Activated T-helper 17 cell treated with anti-CD3 and anti-CD28 coated beads, Interleukin-2, amount 50 U/mL, for 72 hours (primary cell): ENCODE measurements at regions not wholly inside any gene's neighbourhood (a gene's known extent, or its start where the extent isn't known, plus 50 kb on each side); places are given as distances from the start of the nearest gene placed in this dataset.

Experiments used
- ATAC-seq: fragments of 150-1000 bp; cut with Tn5 transposase; replicated peaks from 2 replicates; pipeline ENCODE4 v1.10.0; 2021; ENCODE audit warnings: mild to moderate bottlenecking, moderate library complexity
- H3K27ac Mint-ChIP-seq: one replicate; pipeline ENCODE4 v1.8.0; 2022; ENCODE audit warnings: mixed read lengths
- H3K27me3 Mint-ChIP-seq: one replicate; pipeline ENCODE4 v1.8.0; 2022; ENCODE audit warnings: mixed read lengths
- H3K36me3 Mint-ChIP-seq: one replicate; pipeline ENCODE4 v1.8.0; 2022; ENCODE audit warnings: low read depth, mild to moderate bottlenecking, mixed read lengths
- H3K4me1 Mint-ChIP-seq: one replicate; pipeline ENCODE4 v1.8.0; 2022; ENCODE audit warnings: mixed read lengths
- H3K4me3 Mint-ChIP-seq: one replicate; pipeline ENCODE4 v1.8.0; 2022; ENCODE audit warnings: mild to moderate bottlenecking, mixed read lengths
- H3K9me3 Mint-ChIP-seq: one replicate; pipeline ENCODE4 v1.8.0; 2022; ENCODE audit warnings: mixed read lengths

GRCh38 chr14:104334424-104335161 lies 196.2 kb downstream of the KIF26A start:
- Mint-ChIP-seq H3K9me3 (peaks cover 20% of the 10 kb centered on the region), H3K36me3 (no peaks in the 10 kb centered on the region), H3K4me3 (no peak overlapping the region), H3K27me3 (peaks cover 4% of the 10 kb centered on the region), H3K27ac (no peak overlapping the region), H3K4me1 (no peaks in the 10 kb centered on the region)
- ATAC-seq, result no peak

DNA sequence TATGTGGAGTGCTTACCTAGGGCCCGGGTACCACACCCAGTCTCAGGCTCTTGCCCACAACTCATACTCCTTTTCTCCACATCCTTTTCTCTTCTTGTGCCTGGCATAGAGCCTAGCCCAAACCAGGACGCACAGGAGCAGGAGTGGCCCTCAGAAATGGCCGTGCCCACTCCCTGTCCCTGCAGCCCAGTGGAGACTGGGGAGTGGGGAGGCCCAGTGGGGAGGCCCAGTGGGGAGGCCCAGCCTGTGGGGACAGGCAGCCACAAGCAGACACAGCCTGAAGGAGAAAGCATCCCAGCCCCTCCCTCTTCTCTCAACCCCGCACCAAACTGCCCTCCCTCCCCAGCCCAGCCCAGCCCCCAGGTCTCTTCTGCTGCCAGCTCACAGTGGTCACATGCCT lies 196.8 kb downstream of the KIF26A start:
- Mint-ChIP-seq H3K9me3 (peaks cover 17% of the 10 kb centered on the region), H3K36me3 (no peaks in the 10 kb centered on the region), H3K27me3 (peaks cover 4% of the 10 kb centered on the region), H3K4me1 (no peaks in the 10 kb centered on the region), H3K4me3 (no peak overlapping the region), H3K27ac (no peak overlapping the region)
- no peak for ATAC-seq

DNA sequence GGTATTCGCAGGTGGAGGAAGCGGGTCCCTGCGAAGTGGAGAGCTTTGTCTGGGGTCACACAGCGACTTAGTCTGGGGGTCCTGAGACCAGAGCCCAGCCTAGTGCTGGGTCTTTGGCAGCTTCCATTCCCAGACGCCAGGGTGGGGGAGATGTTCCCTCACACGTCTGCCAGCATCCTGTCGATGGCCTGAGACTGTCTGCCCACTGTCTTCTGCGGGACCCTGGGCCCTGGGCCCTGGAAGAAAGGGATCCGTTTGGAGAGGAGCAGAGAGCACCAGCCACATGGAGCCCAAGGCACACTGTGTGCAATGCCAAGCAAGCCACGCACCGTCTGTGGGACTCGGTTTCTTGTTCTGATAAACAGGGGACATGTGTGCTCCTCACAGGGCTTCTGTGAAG lies 197.2 kb downstream of the KIF26A start:
- H3K9me3 Mint-ChIP-seq, result peaks cover 15% of the 10 kb centered on the region
- H3K4me1 Mint-ChIP-seq, result no peaks in the 10 kb centered on the region
- no peaks in the 10 kb centered on the region for H3K36me3 Mint-ChIP-seq
- ATAC-seq, result no peak
- no peak overlapping the region for H3K4me3 Mint-ChIP-seq
- H3K27me3 Mint-ChIP-seq, result peaks cover 6% of the 10 kb centered on the region
- no peak overlapping the region for H3K27ac Mint-ChIP-seq

DNA sequence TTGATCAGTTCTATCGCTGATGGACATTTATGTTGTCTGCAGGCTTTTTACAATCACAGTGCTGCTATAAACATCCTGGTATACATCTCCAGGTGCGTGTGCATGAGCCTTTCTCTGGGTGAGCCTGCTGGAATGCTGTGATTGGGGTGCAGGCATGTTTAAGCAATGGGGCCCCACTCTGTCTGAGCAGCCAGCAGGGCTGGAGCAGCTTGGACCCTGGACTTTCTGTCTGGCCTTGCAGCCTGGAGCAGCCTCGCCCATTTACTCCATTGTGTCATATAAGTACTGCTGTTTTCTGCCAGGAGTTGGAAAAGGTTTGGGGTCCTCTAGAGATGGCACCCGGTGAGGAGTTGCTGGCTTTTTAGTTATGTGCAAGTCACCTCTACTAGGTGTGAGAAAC lies 199.0 kb downstream of the KIF26A start:
- no peak for ATAC-seq
- Mint-ChIP-seq H3K9me3 (peaks cover 14% of the 10 kb centered on the region), H3K36me3 (no peaks in the 10 kb centered on the region), H3K27ac (no peak overlapping the region), H3K4me1 (peaks cover 3% of the 10 kb centered on the region), H3K4me3 (no peak overlapping the region), H3K27me3 (peaks cover 11% of the 10 kb centered on the region)

DNA sequence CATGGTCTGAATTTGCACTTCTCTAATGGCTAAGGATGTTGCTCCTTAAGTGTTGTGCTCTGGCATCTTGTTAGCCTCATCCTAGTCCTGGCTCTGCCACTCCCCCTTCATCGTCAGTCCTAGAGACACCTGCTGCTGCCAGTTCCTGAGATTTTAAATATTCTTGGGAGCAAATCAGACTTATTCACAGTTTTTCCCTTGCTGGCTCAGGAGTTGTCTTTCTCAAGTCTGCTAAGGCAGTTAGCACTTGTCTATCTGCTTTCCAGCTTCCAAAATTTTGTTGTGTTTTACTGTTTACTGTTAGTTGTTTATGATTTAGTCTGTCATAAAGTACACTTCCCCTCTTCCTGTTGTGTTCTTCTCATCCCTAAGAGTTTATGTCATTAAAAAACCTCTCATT lies 201.0 kb downstream of the KIF26A start:
- peaks cover 11% of the 10 kb centered on the region for H3K27me3 Mint-ChIP-seq
- H3K27ac Mint-ChIP-seq, result no peak overlapping the region
- no peaks in the 10 kb centered on the region for H3K36me3 Mint-ChIP-seq
- no peak for ATAC-seq
- peaks cover 14% of the 10 kb centered on the region for H3K9me3 Mint-ChIP-seq
- H3K4me1 Mint-ChIP-seq, result peaks cover 3% of the 10 kb centered on the region
- no peak overlapping the region for H3K4me3 Mint-ChIP-seq

DNA sequence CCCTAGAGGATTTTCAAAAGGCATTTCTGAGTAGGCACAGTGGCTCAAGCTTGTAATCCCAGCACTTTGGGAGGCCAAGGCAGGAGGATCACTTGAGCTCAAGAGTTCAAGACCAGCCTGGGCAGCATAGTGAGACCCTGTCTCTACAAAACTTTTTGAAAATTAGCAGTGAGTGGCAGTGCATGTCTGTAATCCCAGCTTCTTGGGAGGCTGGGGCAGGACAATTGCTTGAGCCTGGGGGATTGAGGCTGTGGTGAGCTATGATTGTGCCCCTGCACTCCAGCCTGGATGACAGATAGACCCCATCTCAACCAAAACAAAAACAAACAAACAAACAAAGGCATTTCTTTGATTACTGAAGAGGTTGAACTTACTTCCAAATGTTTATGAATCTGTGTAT lies 201.4 kb downstream of the KIF26A start:
- peaks cover 14% of the 10 kb centered on the region for H3K9me3 Mint-ChIP-seq
- H3K27ac Mint-ChIP-seq, result no peak overlapping the region
- ATAC-seq, result no peak
- H3K4me1 Mint-ChIP-seq, result peaks cover 3% of the 10 kb centered on the region
- no peak overlapping the region for H3K4me3 Mint-ChIP-seq
- peaks cover 11% of the 10 kb centered on the region for H3K27me3 Mint-ChIP-seq
- H3K36me3 Mint-ChIP-seq, result no peaks in the 10 kb centered on the region

GRCh38 chr14:104341532-104342434 lies 203.4 kb downstream of the KIF26A start:
- no peaks in the 10 kb centered on the region for H3K36me3 Mint-ChIP-seq
- no peak overlapping the region for H3K4me3 Mint-ChIP-seq
- H3K4me1 Mint-ChIP-seq, result peaks cover 3% of the 10 kb centered on the region
- H3K27ac Mint-ChIP-seq, result no peak overlapping the region
- no peak for ATAC-seq
- H3K27me3 Mint-ChIP-seq, result peaks cover 15% of the 10 kb centered on the region
- H3K9me3 Mint-ChIP-seq, result peaks cover 14% of the 10 kb centered on the region

DNA sequence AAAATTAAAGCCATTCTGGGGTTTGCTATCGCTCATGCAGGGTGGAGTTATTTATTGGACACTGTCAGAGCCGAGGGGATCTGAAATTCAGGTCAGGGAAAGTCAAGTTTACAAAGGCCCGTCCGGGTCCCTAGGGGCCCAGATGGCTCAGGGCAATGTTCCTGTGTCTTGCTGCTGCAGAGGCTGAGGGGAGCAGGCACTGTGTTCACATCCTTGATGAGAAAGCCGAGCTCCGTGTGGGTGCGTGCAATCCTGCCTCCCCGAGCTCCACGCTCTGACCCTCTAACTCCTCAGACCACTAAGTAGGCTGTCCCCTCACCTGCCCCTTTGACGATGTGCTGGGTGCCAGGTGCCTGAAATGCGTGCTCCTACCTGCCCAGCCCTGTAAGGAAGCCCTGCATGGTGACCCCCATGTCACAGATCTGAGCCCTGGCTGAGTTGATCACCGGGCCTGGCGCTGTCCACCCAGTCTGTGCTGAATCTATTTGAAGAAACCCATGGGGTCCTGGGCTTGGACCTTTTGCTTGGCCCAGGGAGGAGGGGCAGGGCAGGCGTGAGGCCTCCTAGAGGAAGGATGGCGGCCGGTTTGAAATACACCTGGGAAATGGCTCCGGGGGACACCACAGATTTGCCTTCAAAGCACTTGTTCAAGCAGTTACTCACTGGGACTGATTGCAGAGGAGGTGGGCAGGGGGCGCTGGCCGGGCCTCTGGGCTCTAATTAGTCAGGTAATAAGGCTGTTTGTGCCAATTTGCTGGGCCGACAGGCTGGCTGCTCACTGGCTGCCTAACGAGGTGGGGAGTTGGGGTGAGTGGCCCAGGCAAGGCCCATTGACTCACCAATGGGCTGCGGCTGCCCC lies 204.3 kb downstream of the KIF26A start:
- H3K27ac Mint-ChIP-seq, result no peak overlapping the region
- H3K27me3 Mint-ChIP-seq, result peaks cover 15% of the 10 kb centered on the region
- H3K4me1 Mint-ChIP-seq, result peaks cover 3% of the 10 kb centered on the region
- no peak overlapping the region for H3K4me3 Mint-ChIP-seq
- no peaks in the 10 kb centered on the region for H3K36me3 Mint-ChIP-seq
- ATAC-seq, result no peak
- peaks cover 14% of the 10 kb centered on the region for H3K9me3 Mint-ChIP-seq

- Mint-ChIP-seq H3K27me3 (peaks cover 13% of the 10 kb centered on the region), H3K4me3 (no peak overlapping the region), H3K27ac (no peak overlapping the region), H3K9me3 (peaks cover 9% of the 10 kb centered on the region), H3K36me3 (no peaks in the 10 kb centered on the region), H3K4me1 (peaks cover 3% of the 10 kb centered on the region)
- ATAC-seq, result no peak
Observed at GRCh38 chr14:104343294-104343625, 204.9 kb downstream of the KIF26A start.

- H3K27ac Mint-ChIP-seq, result no peak overlapping the region
- H3K36me3 Mint-ChIP-seq, result no peaks in the 10 kb centered on the region
- ATAC-seq, result no peak
- H3K4me3 Mint-ChIP-seq, result no peak overlapping the region
- H3K9me3 Mint-ChIP-seq, result peaks cover 4% of the 10 kb centered on the region
- H3K27me3 Mint-ChIP-seq, result peaks cover 11% of the 10 kb centered on the region
- peaks cover 3% of the 10 kb centered on the region for H3K4me1 Mint-ChIP-seq
Observed at GRCh38 chr14:104343690-104344640, 205.6 kb downstream of the KIF26A start.

DNA sequence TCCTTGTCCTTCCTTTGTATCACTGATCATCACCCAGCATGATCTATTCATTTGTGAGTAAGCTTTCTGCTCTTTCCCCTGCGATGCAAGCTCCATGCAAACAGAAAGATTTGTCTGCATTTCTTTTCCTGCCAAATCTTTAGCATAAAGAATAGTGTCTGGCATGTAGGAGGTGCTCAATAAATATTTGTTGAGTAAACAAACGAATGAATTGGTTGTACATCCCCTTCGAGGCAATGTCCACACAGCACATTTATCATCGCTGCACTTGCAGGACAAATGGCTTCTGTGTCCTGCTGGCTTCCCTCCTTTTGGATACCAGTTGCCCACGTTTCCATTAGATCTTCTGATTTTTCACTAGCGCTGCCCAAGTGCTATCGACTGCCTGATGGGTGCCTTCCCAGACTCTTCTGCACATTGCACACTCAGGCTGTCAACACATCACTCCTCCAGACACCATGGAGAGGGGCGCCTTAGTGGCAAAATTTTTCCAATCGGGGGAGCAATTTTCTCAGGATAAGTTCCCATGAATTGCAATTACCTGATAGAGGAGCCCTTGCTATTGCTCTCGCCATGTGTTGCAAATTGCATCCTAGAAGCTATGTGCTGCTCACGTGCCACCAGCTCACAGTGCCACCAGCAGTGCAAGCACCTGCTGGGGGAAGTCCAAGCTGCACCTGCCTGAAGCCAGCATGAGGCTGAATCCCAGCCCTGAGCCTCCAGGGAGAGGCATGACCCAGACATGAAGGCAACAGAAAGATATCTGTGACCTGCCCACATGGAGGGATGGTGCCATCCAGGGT lies 206.6 kb downstream of the KIF26A start:
- Mint-ChIP-seq H3K36me3 (no peaks in the 10 kb centered on the region), H3K9me3 (peaks cover 4% of the 10 kb centered on the region), H3K4me1 (peaks cover 3% of the 10 kb centered on the region), H3K4me3 (no peak overlapping the region), H3K27ac (no peak overlapping the region), H3K27me3 (peaks cover 11% of the 10 kb centered on the region)
- ATAC-seq, result no peak

DNA sequence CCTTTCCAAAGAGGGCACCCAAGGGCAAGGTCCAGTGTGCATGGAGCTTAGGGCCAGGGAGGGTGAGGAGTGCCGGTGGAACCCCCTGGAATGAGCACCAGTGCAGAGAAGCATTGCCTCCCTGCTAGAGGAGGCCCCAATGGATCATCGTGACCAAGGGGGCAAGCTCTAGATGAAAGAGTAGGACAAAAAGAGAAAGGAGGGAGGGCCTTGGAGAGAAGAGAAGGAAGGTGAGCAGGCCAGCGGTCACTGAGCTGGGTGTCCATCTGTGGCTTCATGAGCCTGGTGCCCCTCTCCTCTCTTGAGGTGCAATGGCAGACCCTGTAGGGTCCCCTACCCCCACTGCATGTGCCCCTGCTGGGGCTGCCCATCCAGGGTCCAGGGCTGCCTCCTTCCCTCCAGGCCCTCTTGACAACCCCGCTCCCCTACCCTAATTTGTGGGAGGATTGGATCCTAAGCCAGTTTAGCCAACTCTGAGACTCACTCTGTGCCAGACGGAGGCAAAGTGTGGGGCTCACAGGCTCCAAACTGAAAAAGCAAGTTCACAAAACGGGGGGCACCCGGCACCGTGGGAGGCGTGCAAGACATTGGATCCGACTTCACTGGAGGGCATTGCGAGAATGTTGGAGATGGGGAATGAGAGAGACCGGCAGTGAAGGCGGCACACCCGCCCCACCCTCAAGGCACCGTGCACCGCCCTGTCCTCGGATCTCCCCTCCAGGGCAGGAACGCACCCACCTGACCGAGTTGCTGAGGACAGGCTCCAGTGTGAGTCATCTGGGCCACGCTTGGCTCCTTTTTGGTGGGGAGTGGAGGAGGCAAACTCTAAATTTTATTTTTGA lies 207.5 kb downstream of the KIF26A start:
- no peaks in the 10 kb centered on the region for H3K36me3 Mint-ChIP-seq
- H3K4me3 Mint-ChIP-seq, result no peak overlapping the region
- peaks cover 4% of the 10 kb centered on the region for H3K9me3 Mint-ChIP-seq
- H3K27ac Mint-ChIP-seq, result no peak overlapping the region
- no peak for ATAC-seq
- H3K4me1 Mint-ChIP-seq, result peaks cover 3% of the 10 kb centered on the region
- peaks cover 8% of the 10 kb centered on the region for H3K27me3 Mint-ChIP-seq
